Ishikawa (cell line): ENCODE measurements at regions not wholly inside any gene's neighbourhood (a gene's known extent, or its start where the extent isn't known, plus 50 kb on each side); places are given as distances from the start of the nearest gene placed in this dataset.

Source experiments
- CEBPB ChIP-seq: IDR thresholded peaks from 2 replicates; pipeline ENCODE4 v1.6.1; 2012
- CREB1 ChIP-seq: IDR thresholded peaks from 2 replicates; pipeline ENCODE4 v1.6.1; 2012; ENCODE audit warnings: low read depth
- EGR1 ChIP-seq: IDR thresholded peaks from 2 replicates; pipeline ENCODE4 v1.6.1; 2012
- EP300 ChIP-seq: IDR thresholded peaks from 2 replicates; pipeline ENCODE4 v1.6.1; 2012; ENCODE audit warnings: borderline replicate concordance
- FOXM1 ChIP-seq: IDR thresholded peaks from 2 replicates; pipeline ENCODE4 v1.6.1; 2012; ENCODE audit warnings: low read depth, borderline replicate concordance
- NFIC ChIP-seq: IDR thresholded peaks from 2 replicates; pipeline ENCODE4 v1.6.1; 2012
- RAD21 ChIP-seq: IDR thresholded peaks from 2 replicates; pipeline ENCODE4 v1.6.1; 2012; ENCODE audit warnings: low read depth
- TAF1 ChIP-seq: IDR thresholded peaks from 2 replicates; pipeline ENCODE4 v1.6.1; 2012; ENCODE audit warnings: low read depth, mild to moderate bottlenecking
- TCF12 ChIP-seq: IDR thresholded peaks from 2 replicates; pipeline ENCODE4 v1.6.1; 2012; ENCODE audit warnings: low read depth
- TEAD4 ChIP-seq: IDR thresholded peaks from 2 replicates; pipeline ENCODE4 v1.6.1; 2012
- YY1 ChIP-seq: IDR thresholded peaks from 2 replicates; pipeline ENCODE4 v1.6.1; 2012; ENCODE audit warnings: low read depth
- ZBTB7A ChIP-seq: IDR thresholded peaks from 2 replicates; pipeline ENCODE4 v1.6.1; 2012; ENCODE audit warnings: low read depth
- TF ChIP-seq, protein P1 (sequence below): IDR thresholded peaks from 2 replicates; pipeline ENCODE4 v1.6.1; 2012; ENCODE audit warnings: low read depth, mild to moderate bottlenecking
- TF ChIP-seq, protein P2 (sequence below): IDR thresholded peaks from 2 replicates; pipeline ENCODE4 v1.6.1; 2012
- TF ChIP-seq, protein P3 (sequence below): IDR thresholded peaks from 2 replicates; pipeline ENCODE4 v1.6.1; 2012

DNA sequence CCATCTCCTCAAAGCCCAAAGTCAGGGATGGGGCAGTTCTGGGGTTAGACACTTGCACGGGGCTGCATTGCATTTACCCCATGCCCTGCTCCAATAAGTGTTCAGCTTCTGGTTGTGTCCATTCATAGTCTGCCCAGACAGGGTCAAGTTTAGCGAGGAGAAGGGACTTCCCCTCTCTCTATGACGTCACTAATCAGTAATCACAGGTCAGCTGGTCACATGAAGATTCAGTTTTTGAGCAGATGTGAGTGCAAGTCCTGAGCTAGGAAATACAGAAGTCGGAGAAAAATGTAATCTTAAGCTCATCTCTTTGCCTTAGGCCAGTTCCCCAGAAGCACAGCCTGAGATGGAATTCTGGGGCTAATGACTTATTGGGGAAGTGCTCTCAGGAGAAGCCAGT lies 310.1 kb downstream of the TSHZ3 start:
- TF ChIP-seq EP300 (no peak), TEAD4 (no peak), FOXM1 (no peak), TCF12 (no peak), RAD21 (no peak), CEBPB (no peak), CREB1 (no peak), NFIC (no peak), EGR1 (no peak)
- TF ChIP-seq, protein P1, sequence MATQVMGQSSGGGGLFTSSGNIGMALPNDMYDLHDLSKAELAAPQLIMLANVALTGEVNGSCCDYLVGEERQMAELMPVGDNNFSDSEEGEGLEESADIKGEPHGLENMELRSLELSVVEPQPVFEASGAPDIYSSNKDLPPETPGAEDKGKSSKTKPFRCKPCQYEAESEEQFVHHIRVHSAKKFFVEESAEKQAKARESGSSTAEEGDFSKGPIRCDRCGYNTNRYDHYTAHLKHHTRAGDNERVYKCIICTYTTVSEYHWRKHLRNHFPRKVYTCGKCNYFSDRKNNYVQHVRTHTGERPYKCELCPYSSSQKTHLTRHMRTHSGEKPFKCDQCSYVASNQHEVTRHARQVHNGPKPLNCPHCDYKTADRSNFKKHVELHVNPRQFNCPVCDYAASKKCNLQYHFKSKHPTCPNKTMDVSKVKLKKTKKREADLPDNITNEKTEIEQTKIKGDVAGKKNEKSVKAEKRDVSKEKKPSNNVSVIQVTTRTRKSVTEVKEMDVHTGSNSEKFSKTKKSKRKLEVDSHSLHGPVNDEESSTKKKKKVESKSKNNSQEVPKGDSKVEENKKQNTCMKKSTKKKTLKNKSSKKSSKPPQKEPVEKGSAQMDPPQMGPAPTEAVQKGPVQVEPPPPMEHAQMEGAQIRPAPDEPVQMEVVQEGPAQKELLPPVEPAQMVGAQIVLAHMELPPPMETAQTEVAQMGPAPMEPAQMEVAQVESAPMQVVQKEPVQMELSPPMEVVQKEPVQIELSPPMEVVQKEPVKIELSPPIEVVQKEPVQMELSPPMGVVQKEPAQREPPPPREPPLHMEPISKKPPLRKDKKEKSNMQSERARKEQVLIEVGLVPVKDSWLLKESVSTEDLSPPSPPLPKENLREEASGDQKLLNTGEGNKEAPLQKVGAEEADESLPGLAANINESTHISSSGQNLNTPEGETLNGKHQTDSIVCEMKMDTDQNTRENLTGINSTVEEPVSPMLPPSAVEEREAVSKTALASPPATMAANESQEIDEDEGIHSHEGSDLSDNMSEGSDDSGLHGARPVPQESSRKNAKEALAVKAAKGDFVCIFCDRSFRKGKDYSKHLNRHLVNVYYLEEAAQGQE, result no peak
- TF ChIP-seq, protein P2, sequence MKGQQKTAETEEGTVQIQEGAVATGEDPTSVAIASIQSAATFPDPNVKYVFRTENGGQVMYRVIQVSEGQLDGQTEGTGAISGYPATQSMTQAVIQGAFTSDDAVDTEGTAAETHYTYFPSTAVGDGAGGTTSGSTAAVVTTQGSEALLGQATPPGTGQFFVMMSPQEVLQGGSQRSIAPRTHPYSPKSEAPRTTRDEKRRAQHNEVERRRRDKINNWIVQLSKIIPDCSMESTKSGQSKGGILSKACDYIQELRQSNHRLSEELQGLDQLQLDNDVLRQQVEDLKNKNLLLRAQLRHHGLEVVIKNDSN, result no peak

DNA sequence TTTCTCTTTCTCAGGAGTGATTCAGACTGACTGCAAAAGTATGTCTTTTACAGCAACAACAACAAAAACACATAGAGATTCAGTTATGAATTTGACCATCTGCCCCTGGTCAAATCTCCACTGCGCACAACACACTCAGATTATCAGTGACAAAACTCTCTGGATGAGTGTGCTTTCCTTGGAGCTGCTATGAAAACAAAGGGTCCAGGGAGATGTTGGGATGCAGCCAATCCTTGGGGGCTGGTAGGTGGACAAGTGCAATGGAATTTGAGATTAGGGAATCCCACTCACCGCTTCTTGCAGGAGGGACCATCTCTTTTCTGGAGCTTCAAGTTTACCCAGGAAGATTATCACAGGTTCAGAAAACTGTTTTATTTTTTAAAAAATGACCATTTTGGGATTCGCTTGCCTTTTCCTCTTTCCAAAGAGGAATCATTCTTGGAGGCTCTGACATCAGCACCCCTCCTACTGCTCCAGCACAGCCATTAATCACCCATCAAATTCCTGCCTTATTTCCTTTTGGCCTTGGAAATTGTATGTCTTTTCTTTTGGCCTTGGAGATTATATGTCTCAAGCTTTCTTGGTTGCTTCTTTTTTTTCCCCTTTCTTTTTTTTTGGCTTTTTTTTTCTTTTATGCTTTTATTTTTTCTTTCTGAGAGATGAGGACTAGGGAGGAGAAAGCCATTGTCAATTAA lies 311.8 kb downstream of the TSHZ3 start:
- no peak for TF ChIP-seq TAF1
- TF ChIP-seq CREB1, result no peak
- no peak for TF ChIP-seq FOXM1
- TF ChIP-seq CEBPB, result no peak
- no peak for TF ChIP-seq TEAD4
- TF ChIP-seq EGR1, result no peak
- TF ChIP-seq, protein P1, result no peak
- TF ChIP-seq RAD21, result no peak

DNA sequence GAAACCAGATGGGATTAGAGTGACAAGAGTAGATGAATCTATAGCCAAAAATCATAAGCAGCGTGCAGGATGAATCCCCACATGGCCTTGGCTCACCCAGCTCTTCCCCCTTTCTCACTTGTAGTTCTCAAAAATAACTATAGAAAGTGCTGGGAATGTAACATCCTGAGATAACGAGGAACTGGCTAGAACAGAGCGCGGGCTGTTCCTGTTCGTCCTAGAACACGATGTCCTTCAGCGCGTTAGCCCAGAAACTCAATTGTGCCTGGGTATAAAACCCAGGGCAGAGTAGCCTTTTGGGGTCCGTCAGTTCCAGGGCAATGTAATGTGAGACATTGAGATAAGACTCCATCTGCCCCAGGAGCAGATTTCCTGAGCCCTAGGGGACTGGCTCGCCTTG lies 326.2 kb downstream of the TSHZ3 start:
- TF ChIP-seq EGR1 (no peak), YY1 (no peak), TAF1 (no peak), RAD21 (no peak)

DNA sequence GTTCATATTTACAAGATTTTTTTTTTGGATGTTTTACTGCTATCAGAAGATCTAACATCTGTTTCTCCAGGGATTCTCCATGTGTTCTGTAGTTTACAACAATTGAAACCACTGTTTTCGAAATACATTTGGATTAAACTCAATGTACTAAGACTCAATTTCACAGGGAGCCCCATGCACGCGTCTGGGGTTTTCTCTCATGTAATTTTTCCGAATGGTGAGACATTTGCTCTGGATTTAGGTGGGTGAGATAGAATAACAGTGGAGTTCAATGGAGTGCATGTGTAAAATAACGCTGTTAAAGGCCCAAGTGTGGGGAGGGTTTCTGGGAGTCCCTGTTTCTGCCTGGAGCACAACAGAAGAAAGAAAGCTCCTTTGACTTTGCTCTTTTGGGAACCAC lies 330.3 kb downstream of the TSHZ3 start:
- TF ChIP-seq TCF12 (no peak), CEBPB (no peak), YY1 (no peak), NFIC (no peak), ZBTB7A (no peak), EP300 (no peak), RAD21 (no peak), FOXM1 (no peak), TEAD4 (no peak), TAF1 (no peak), EGR1 (no peak), CREB1 (no peak)
- TF ChIP-seq, protein P2, result no peak
- TF ChIP-seq, protein P1, result no peak
- TF ChIP-seq, protein P3, sequence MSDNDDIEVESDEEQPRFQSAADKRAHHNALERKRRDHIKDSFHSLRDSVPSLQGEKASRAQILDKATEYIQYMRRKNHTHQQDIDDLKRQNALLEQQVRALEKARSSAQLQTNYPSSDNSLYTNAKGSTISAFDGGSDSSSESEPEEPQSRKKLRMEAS, result no peak

DNA sequence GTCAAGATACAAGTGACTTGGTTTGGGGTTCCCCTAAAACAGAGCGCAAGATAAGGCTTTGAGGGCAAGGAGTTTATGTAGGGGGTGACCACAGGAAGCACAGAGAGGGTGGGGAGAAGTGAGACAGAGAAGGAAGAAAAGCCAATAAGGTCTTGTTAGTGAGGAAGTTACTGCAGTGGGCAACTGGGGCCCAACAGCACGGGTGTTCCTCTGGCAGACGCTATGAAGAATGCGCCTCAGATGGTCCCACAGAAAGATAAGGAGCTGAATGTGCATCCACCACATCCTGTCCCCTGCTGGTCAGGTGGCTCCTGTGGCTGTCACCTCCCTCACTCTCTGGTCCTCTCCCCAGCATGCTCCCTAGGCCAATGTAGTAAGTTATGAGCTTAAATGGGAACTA lies 333.5 kb downstream of the TSHZ3 start:
- no peak for TF ChIP-seq YY1
- no peak for TF ChIP-seq CREB1
- no peak for TF ChIP-seq ZBTB7A
- no peak for TF ChIP-seq TCF12
- no peak for TF ChIP-seq EGR1
- no peak for TF ChIP-seq CEBPB
- TF ChIP-seq, protein P1, result no peak
- no peak for TF ChIP-seq TAF1
- TF ChIP-seq, protein P3, result no peak
- no peak for TF ChIP-seq RAD21
- no peak for TF ChIP-seq TEAD4
- TF ChIP-seq EP300, result no peak
